ENCODE measurements at regions not wholly inside any gene's neighbourhood (a gene's known extent, or its start where the extent isn't known, plus 50 kb on each side); places are given as distances from the start of the nearest gene placed in this dataset.

DNA sequence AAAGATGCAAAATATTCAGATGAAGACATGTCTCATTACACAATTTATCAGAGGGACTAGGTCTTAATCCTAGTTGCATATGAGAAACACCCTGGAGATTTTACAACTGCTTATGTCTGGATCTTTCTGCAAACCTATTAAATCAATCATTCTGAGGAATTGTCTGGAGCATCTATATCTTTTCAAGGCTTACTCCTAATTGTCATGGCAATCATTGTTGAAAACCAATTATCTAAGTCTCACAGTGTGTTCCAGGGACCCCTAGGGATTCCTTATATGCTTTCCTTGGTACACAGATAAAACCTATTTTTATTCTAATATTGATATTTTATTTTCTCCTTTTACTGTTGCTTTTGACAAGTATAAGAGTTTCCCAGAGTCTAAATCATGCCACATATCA is 696.9 kb upstream of the EYS start:
- TF ChIP-seq CEBPB (IDR thresholded peaks at IDR 0.05) (no peak), TCF12 (IDR thresholded peaks at IDR 0.05; ENCODE audit: low read depth) (no peak), TAF1 (IDR thresholded peaks at IDR 0.05; ENCODE audit: low read depth) (no peak), NFIC (IDR thresholded peaks at IDR 0.05) (no peak), CREB1 (IDR thresholded peaks at IDR 0.05; ENCODE audit: low read depth) (no peak), EP300 (IDR thresholded peaks at IDR 0.05; ENCODE audit: borderline replicate concordance) (no peak), RAD21 (IDR thresholded peaks at IDR 0.05; ENCODE audit: low read depth) (no peak), TEAD4 (IDR thresholded peaks at IDR 0.05) (no peak), EGR1 (IDR thresholded peaks at IDR 0.05) (no peak), FOXM1 (IDR thresholded peaks at IDR 0.05; ENCODE audit: borderline replicate concordance, low read depth) (no peak), ZBTB7A (IDR thresholded peaks at IDR 0.05; ENCODE audit: low read depth) (no peak), YY1 (IDR thresholded peaks at IDR 0.05; ENCODE audit: low read depth) (no peak)
- TF ChIP-seq, protein P1, sequence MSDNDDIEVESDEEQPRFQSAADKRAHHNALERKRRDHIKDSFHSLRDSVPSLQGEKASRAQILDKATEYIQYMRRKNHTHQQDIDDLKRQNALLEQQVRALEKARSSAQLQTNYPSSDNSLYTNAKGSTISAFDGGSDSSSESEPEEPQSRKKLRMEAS (IDR thresholded peaks at IDR 0.05), result no peak
- TF ChIP-seq, protein P2, sequence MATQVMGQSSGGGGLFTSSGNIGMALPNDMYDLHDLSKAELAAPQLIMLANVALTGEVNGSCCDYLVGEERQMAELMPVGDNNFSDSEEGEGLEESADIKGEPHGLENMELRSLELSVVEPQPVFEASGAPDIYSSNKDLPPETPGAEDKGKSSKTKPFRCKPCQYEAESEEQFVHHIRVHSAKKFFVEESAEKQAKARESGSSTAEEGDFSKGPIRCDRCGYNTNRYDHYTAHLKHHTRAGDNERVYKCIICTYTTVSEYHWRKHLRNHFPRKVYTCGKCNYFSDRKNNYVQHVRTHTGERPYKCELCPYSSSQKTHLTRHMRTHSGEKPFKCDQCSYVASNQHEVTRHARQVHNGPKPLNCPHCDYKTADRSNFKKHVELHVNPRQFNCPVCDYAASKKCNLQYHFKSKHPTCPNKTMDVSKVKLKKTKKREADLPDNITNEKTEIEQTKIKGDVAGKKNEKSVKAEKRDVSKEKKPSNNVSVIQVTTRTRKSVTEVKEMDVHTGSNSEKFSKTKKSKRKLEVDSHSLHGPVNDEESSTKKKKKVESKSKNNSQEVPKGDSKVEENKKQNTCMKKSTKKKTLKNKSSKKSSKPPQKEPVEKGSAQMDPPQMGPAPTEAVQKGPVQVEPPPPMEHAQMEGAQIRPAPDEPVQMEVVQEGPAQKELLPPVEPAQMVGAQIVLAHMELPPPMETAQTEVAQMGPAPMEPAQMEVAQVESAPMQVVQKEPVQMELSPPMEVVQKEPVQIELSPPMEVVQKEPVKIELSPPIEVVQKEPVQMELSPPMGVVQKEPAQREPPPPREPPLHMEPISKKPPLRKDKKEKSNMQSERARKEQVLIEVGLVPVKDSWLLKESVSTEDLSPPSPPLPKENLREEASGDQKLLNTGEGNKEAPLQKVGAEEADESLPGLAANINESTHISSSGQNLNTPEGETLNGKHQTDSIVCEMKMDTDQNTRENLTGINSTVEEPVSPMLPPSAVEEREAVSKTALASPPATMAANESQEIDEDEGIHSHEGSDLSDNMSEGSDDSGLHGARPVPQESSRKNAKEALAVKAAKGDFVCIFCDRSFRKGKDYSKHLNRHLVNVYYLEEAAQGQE (IDR thresholded peaks at IDR 0.05; ENCODE audit: low read depth), result no peak
- TF ChIP-seq, protein P3, sequence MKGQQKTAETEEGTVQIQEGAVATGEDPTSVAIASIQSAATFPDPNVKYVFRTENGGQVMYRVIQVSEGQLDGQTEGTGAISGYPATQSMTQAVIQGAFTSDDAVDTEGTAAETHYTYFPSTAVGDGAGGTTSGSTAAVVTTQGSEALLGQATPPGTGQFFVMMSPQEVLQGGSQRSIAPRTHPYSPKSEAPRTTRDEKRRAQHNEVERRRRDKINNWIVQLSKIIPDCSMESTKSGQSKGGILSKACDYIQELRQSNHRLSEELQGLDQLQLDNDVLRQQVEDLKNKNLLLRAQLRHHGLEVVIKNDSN (IDR thresholded peaks at IDR 0.05), result no peak

DNA sequence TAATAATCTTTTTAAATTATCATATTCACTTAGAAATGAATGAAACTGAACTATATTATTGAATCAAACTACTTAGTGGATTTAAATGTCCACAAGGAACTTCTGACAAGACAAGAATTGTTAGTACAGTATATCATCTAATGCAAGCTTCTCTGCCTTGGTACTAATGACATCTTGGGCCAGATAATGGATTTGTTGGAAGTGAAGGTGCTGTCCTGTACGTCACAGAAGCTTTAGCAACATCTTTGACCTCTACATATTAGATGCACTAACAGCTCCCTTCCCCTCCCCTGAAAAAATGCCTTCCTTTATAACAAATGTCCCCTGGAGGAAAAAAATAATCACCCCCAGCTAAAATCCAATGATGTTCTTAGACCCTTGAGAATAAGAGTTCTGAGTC is 695.8 kb upstream of the EYS start:
- TF ChIP-seq, protein P1 (IDR thresholded peaks at IDR 0.05), result no peak
- TF ChIP-seq FOXM1 (IDR thresholded peaks at IDR 0.05; ENCODE audit: borderline replicate concordance, low read depth) (no peak), CREB1 (IDR thresholded peaks at IDR 0.05; ENCODE audit: low read depth) (no peak), TAF1 (IDR thresholded peaks at IDR 0.05; ENCODE audit: low read depth) (no peak), TCF12 (IDR thresholded peaks at IDR 0.05; ENCODE audit: low read depth) (no peak), RAD21 (IDR thresholded peaks at IDR 0.05; ENCODE audit: low read depth) (no peak), TEAD4 (IDR thresholded peaks at IDR 0.05) (no peak), EGR1 (IDR thresholded peaks at IDR 0.05) (no peak), NFIC (IDR thresholded peaks at IDR 0.05) (no peak), ZBTB7A (IDR thresholded peaks at IDR 0.05; ENCODE audit: low read depth) (no peak), YY1 (IDR thresholded peaks at IDR 0.05; ENCODE audit: low read depth) (no peak)
- TF ChIP-seq, protein P3 (IDR thresholded peaks at IDR 0.05), result no peak
- TF ChIP-seq, protein P2 (IDR thresholded peaks at IDR 0.05; ENCODE audit: low read depth), result no peak

DNA sequence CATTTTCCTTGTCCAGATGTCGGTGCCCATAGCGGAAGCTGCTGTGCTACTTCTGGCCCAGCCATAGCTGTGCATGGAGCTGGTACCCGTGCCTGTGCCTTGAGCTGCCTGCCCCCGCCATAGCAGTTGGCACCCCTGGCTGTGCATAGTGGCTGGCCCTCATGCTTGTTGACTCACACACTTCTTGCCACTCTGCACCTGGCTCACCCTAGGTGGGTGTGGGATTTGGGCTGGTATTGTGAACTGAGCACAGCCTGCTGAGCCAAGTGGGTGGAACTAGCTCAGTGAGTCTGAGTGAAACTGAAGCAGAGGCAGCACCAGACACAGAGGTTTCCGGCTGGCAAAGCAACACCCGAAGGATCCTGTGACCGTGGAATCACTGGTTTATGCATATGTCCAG is 689.5 kb upstream of the EYS start:
- TF ChIP-seq NFIC (IDR thresholded peaks at IDR 0.05), result no peak
- no peak for TF ChIP-seq TCF12 (IDR thresholded peaks at IDR 0.05; ENCODE audit: low read depth)
- no peak for TF ChIP-seq TEAD4 (IDR thresholded peaks at IDR 0.05)
- TF ChIP-seq TAF1 (IDR thresholded peaks at IDR 0.05; ENCODE audit: low read depth), result no peak
- TF ChIP-seq, protein P1 (IDR thresholded peaks at IDR 0.05), result no peak
- TF ChIP-seq FOXM1 (IDR thresholded peaks at IDR 0.05; ENCODE audit: borderline replicate concordance, low read depth), result no peak
- no peak for TF ChIP-seq ZBTB7A (IDR thresholded peaks at IDR 0.05; ENCODE audit: low read depth)

DNA sequence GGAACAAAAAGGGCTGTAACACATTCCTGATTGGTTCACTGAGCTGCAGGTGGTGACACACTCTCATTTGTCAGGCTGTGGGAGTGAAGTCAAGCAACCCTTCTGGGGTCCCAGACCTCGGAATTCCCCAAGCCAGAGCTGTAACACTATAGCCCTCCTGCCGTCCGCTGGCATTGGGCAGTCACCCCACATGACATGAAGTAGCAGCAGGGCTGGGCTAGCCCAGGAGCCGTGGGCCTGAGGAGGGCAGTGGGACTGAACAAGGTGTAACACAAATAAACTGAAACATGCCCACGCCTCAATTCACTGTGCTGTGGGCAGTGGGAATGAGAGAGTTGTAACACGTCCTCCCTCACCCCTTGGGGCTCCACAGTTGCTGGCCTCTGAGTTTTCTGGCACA is 689.1 kb upstream of the EYS start:
- TF ChIP-seq CREB1 (IDR thresholded peaks at IDR 0.05; ENCODE audit: low read depth), result no peak
- TF ChIP-seq, protein P3 (IDR thresholded peaks at IDR 0.05), result no peak
- TF ChIP-seq EP300 (IDR thresholded peaks at IDR 0.05; ENCODE audit: borderline replicate concordance), result no peak
- no peak for TF ChIP-seq TEAD4 (IDR thresholded peaks at IDR 0.05)
- TF ChIP-seq RAD21 (IDR thresholded peaks at IDR 0.05; ENCODE audit: low read depth), result no peak
- TF ChIP-seq EGR1 (IDR thresholded peaks at IDR 0.05), result no peak
- no peak for TF ChIP-seq CEBPB (IDR thresholded peaks at IDR 0.05)
- no peak for TF ChIP-seq TCF12 (IDR thresholded peaks at IDR 0.05; ENCODE audit: low read depth)
- no peak for TF ChIP-seq YY1 (IDR thresholded peaks at IDR 0.05; ENCODE audit: low read depth)
- TF ChIP-seq ZBTB7A (IDR thresholded peaks at IDR 0.05; ENCODE audit: low read depth), result no peak
- TF ChIP-seq, protein P2 (IDR thresholded peaks at IDR 0.05; ENCODE audit: low read depth), result no peak
- TF ChIP-seq FOXM1 (IDR thresholded peaks at IDR 0.05; ENCODE audit: borderline replicate concordance, low read depth), result no peak
- no peak for TF ChIP-seq NFIC (IDR thresholded peaks at IDR 0.05)
- TF ChIP-seq, protein P1 (IDR thresholded peaks at IDR 0.05), result no peak
- TF ChIP-seq TAF1 (IDR thresholded peaks at IDR 0.05; ENCODE audit: low read depth), result no peak
